B cell (primary cell): ENCODE measurements at regions not wholly inside any gene's neighbourhood (a gene's known extent, or its start where the extent isn't known, plus 50 kb on each side); places are given as distances from the start of the nearest gene placed in this dataset.

Source experiments
- ATAC-seq: fragments of 200-7000 bp; cut with Tn5 transposase; one replicate; pipeline ENCODE4 v1.10.0; 2021; ENCODE audit warnings: low read depth, mild to moderate bottlenecking, moderate number of reproducible peaks, moderate library complexity
- CTCF ChIA-PET: fragments of 350-600 bp; sonication (Branson Sonifier 250); formaldehyde crosslinking; loops from one replicate; lab custom pipeline; 2021; ENCODE audit warnings: antibody characterized with exemption, inconsistent platforms; lab: Charles Lee
- POLR2A ChIA-PET: fragments of 350-600 bp; sonication (Branson Sonifier 250); formaldehyde crosslinking; loops from one replicate; lab custom pipeline; 2021; ENCODE audit warnings: antibody characterized with exemption; lab: Charles Lee
- DNase-seq: peaks from one replicate; pipeline ENCODE4 v3.0.0; 2013
- H2AFZ ChIP-seq: 2 replicates; pipeline ENCODE4 v1.6.1; 2012; ENCODE audit warnings: mild to moderate bottlenecking, low read depth, low read length; ENCODE audit not compliant: insufficient read depth, poor library complexity, severe bottlenecking
- H3K27ac ChIP-seq, 2 donors: 1 replicate in 1 of 2; 2 replicates in 1 of 2; pipeline ENCODE4 v1.5.1; 2012 to 2013; ENCODE audit warnings: low read length in 2 of 2, mild to moderate bottlenecking in 2 of 2, moderate library complexity in 1 of 2
- H3K27me3 ChIP-seq, 4 experiments: fragments of 200-600 bp in 1 of 4; sonication (generic) in 1 of 4; replicated peaks in 1 of 4; 1 replicate in 2 of 4; 2 replicates in 2 of 4; pipeline versions ENCODE4 v1.6.1 to v1.7.0; 2013 to 2016; ENCODE audit warnings: low read length in 3 of 4, mild to moderate bottlenecking in 2 of 4, mixed read lengths in 1 of 4, moderate library complexity in 1 of 4; ENCODE audit not compliant: insufficient read depth in 4 of 4, control insufficient read depth in 3 of 4; ENCODE audit errors: control extremely low read depth in 1 of 4
- H3K36me3 ChIP-seq, 2 experiments: replicated peaks in 1 of 2; 1 replicate in 1 of 2; 2 replicates in 1 of 2; pipeline versions ENCODE4 v1.6.1 to v1.7.1; 2013; ENCODE audit warnings: low read length in 1 of 2; ENCODE audit not compliant: insufficient read depth in 2 of 2, control insufficient read depth in 1 of 2; ENCODE audit errors: control extremely low read depth in 1 of 2, extremely low read depth in 1 of 2
- H3K4me1 ChIP-seq, 2 donors: fragments of 200-600 bp in 1 of 2; sonication (generic) in 1 of 2; 1 replicate in 1 of 2; 2 replicates in 1 of 2; pipeline versions ENCODE4 v1.5.1 to v1.6.1; 2013 to 2017; ENCODE audit warnings: low read length in 2 of 2; ENCODE audit not compliant: control insufficient read depth in 2 of 2, insufficient read depth in 2 of 2
- H3K4me2 ChIP-seq: replicated peaks from 2 replicates; pipeline ENCODE3; 2012; ENCODE audit warnings: mild to moderate bottlenecking, low read depth, low read length; ENCODE audit not compliant: poor library complexity, severe bottlenecking
- H3K4me3 ChIP-seq, 5 experiments: fragments of 200-600 bp in 1 of 5; sonication (generic) in 1 of 5; 1 replicate in 3 of 5; 2 replicates in 2 of 5; pipeline versions ENCODE4 v1.5.1 to v1.7.0; 2011 to 2016; ENCODE audit warnings: low read length in 4 of 5, mild to moderate bottlenecking in 4 of 5, low read depth in 2 of 5, control low read depth in 1 of 5, moderate library complexity in 1 of 5; ENCODE audit not compliant: insufficient read depth in 1 of 5; ENCODE audit errors: control extremely low read depth in 1 of 5, extremely low read depth in 1 of 5
- H3K79me2 ChIP-seq: fragments of 200-600 bp; sonication (generic); one replicate; pipeline ENCODE4 v1.6.0; 2016; ENCODE audit warnings: low read length; ENCODE audit not compliant: control insufficient read depth, insufficient read depth
- H3K9ac ChIP-seq: fragments of 200-600 bp; sonication (generic); 2 replicates; pipeline ENCODE4 v1.6.1; 2017; ENCODE audit warnings: mild to moderate bottlenecking, low read length, moderate library complexity
- H3K9me3 ChIP-seq, 3 donors: one replicate each; pipeline versions ENCODE4 v1.6.1 to v1.7.1; 2013; ENCODE audit warnings: low read length in 2 of 3; ENCODE audit not compliant: control insufficient read depth in 2 of 3, insufficient read depth in 1 of 3; ENCODE audit errors: control extremely low read depth in 1 of 3
- H4K20me1 ChIP-seq: 2 replicates; pipeline ENCODE4 v1.6.0; 2012; ENCODE audit warnings: mild to moderate bottlenecking, low read length; ENCODE audit not compliant: insufficient read depth, control insufficient read depth, poor library complexity, severe bottlenecking
- H3K27ac Mint-ChIP-seq: one replicate; pipeline ENCODE4 v1.8.0; 2021; ENCODE audit warnings: mixed read lengths
- H3K27me3 Mint-ChIP-seq: one replicate; pipeline ENCODE4 v1.8.0; 2021; ENCODE audit warnings: mixed read lengths
- H3K4me1 Mint-ChIP-seq: one replicate; pipeline ENCODE4 v1.8.0; 2021; ENCODE audit warnings: mixed read lengths
- H3K4me3 Mint-ChIP-seq: one replicate; pipeline ENCODE4 v1.8.0; 2021; ENCODE audit warnings: mixed read lengths
- H3K9me3 Mint-ChIP-seq: one replicate; pipeline ENCODE4 v1.8.0; 2022; ENCODE audit warnings: mixed read lengths; ENCODE audit not compliant: insufficient read depth
- CTCF ChIP-seq: fragments of 200-600 bp; IDR thresholded peaks from one replicate; pipeline ENCODE4 v1.8.0; 2022; ENCODE audit warnings: antibody characterized with exemption, mild to moderate bottlenecking
- EZH2 ChIP-seq: IDR thresholded peaks from 2 replicates; pipeline ENCODE4 v1.6.1; 2012; ENCODE audit warnings: borderline replicate concordance, low read depth, mild to moderate bottlenecking, moderate library complexity, low read length; ENCODE audit not compliant: insufficient read depth, poor library complexity, severe bottlenecking
- WGBS: methylation state at CpG from one replicate; pipeline ENCODE4 v1.1.5; 2013; ENCODE audit warnings: missing lambda C conversion rate; ENCODE audit not compliant: insufficient coverage; 5-methylcytosine and 5-hydroxymethylcytosine counted together
- intact Hi-C: fragments of 100-400 bp; cut with micrococcal nuclease; formaldehyde crosslinking; loops from one replicate; pipeline ENCODE4 v1.10.0; 2022

GRCh38 chr7:94295850-94296249 is 98.8 kb upstream of the COL1A2 start:
- H3K4me1 ChIP-seq, result no peaks in the 10 kb centered on the region
- no peak overlapping the region for H3K4me2 ChIP-seq
- H3K9ac ChIP-seq, result no peak overlapping the region
- intact Hi-C loops, result no loop called here
- no peaks in the 10 kb centered on the region for H3K27me3 ChIP-seq
- H3K79me2 ChIP-seq, result no peaks in the 10 kb centered on the region
- no peaks in the 10 kb centered on the region for H4K20me1 ChIP-seq
- Mint-ChIP-seq H3K27me3 (peaks cover 25% of the 10 kb centered on the region), H3K9me3 (no peaks in the 10 kb centered on the region), H3K4me3 (no peak overlapping the region), H3K4me1 (peaks cover 1% of the 10 kb centered on the region), H3K27ac (no peak overlapping the region)
- 83% methylated on average over 1 of the region's 4 CpGs for WGBS
- no peaks in the 10 kb centered on the region for H3K9me3 ChIP-seq
- no peak for TF ChIP-seq CTCF
- no peak for TF ChIP-seq EZH2
- H2AFZ ChIP-seq, result no peak overlapping the region
- CTCF ChIA-PET, result interaction anchor here (0.7 to 2.3 kb wide), 5 partner anchors 9 to 143 kb away, joined by 3 to 9 read pairs (median 4); partner anchors contain the start of gene COL1A2
- H3K27ac ChIP-seq, result no peak overlapping the region
- H3K4me3 ChIP-seq, result no peak overlapping the region
- no peaks in the 10 kb centered on the region for H3K36me3 ChIP-seq
- DNase-seq, result no peak
- POLR2A ChIA-PET, result no interaction called here
- ATAC-seq, result no peak

- no peak overlapping the region for H3K27ac Mint-ChIP-seq
- H3K4me3 ChIP-seq, result no peak overlapping the region
- H3K4me2 ChIP-seq, result no peak overlapping the region
- TF ChIP-seq EZH2 (no peak), CTCF (no peak)
- no peaks in the 10 kb centered on the region for H3K79me2 ChIP-seq
- no peaks in the 10 kb centered on the region for H3K36me3 ChIP-seq
- no peaks in the 10 kb centered on the region for H3K9me3 ChIP-seq
- H3K27me3 ChIP-seq, result peaks cover 0 to 3% (median 0%) of the 10 kb centered on the region in 4 experiments
- H3K4me1 ChIP-seq, result no peaks in the 10 kb centered on the region
- no peak overlapping the region for H3K4me3 Mint-ChIP-seq
- ChIA-PET CTCF (interaction anchor here (0.7 to 2.3 kb wide), 4 partner anchors 10 to 986 kb away, joined by 3 to 9 read pairs (median 3); partner anchors contain the start of gene COL1A2), POLR2A (no interaction called here)
- no peak overlapping the region for H2AFZ ChIP-seq
- ATAC-seq (no peak), DNase-seq (no peak)
- H3K9me3 Mint-ChIP-seq, result no peaks in the 10 kb centered on the region
- intact Hi-C loops, result no loop called here
- 100% methylated on average over 1 of the region's 2 CpGs for WGBS
- H3K9ac ChIP-seq, result no peak overlapping the region
- H3K4me1 Mint-ChIP-seq, result peaks cover 1% of the 10 kb centered on the region
- no peaks in the 10 kb centered on the region for H4K20me1 ChIP-seq
- H3K27ac ChIP-seq, result no peak overlapping the region
- peaks cover 20% of the 10 kb centered on the region for H3K27me3 Mint-ChIP-seq
These were observed 97.8 kb upstream of the COL1A2 start for GRCh38 chr7:94296881-94297280.
